ENCODE measurements at regions not wholly inside any gene's neighbourhood (a gene's known extent, or its start where the extent isn't known, plus 50 kb on each side); places are given as distances from the start of the nearest gene placed in this dataset.

GRCh38 chrX:110412971-110413726 lies 54.5 kb downstream of the RTL9 start (continued):
- TF ChIP-seq CTCF (IDR thresholded peaks at IDR 0.05 in 2 of 3, conservative IDR thresholded peaks at IDR 0.05 in 1 of 3; ENCODE audit: insufficient read depth in 2 of 3, low read depth in 1 of 3, low read length in 3 of 3): peak; percentile 84 to 89 (median 85)
- TF ChIP-seq ZNF699 (CRISPR knock-in tag; IDR thresholded peaks at IDR 0.05; ENCODE audit: insufficient replicate concordance): no peak
- no peak for TF ChIP-seq FOSL1 (tag; conservative IDR thresholded peaks at IDR 0.05)
- no peak for TF ChIP-seq SPI1 (IDR thresholded peaks at IDR 0.05; ENCODE audit: borderline replicate concordance, low read depth, low read length)
- no peak for TF ChIP-seq NCOR1 (IDR thresholded peaks at IDR 0.05)
- TF ChIP-seq BACH1 (tag; IDR thresholded peaks at IDR 0.05): no peak
- no peak for TF ChIP-seq ZNF57 (CRISPR knock-in tag; IDR thresholded peaks at IDR 0.05)
- TF ChIP-seq ZBTB7A (IDR thresholded peaks at IDR 0.05; ENCODE audit: borderline replicate concordance, control insufficient read depth, low read depth, low read length): peak; percentile 49; the same call in 1 of the 2 replicates
- TF ChIP-seq DEAF1 (CRISPR knock-in tag; IDR thresholded peaks at IDR 0.05): 0 out of 2 replicates have a peak, but pooled peaks have one; percentile 41
- TF ChIP-seq RAD21 (CRISPR knock-in tag; conservative IDR thresholded peaks at IDR 0.05 in 1 of 2, IDR thresholded peaks at IDR 0.05 in 1 of 2): peak; percentile 65 to 81
- TF ChIP-seq THRA (IDR thresholded peaks at IDR 0.05): no peak
- TF ChIP-seq SMC3 (conservative IDR thresholded peaks at IDR 0.05; ENCODE audit: insufficient read depth, low read depth, low read length): peak; percentile 75
- TF ChIP-seq KLF16 (IDR thresholded peaks at IDR 0.05): 0 out of 2 replicates have a peak, but pooled peaks have one; percentile 33
- no peak for TF ChIP-seq NFXL1 (CRISPR knock-in tag; IDR thresholded peaks at IDR 0.05)
- TF ChIP-seq MTA1 (IDR thresholded peaks at IDR 0.05; ENCODE audit: borderline replicate concordance): no peak
- TF ChIP-seq ZNF431 (CRISPR knock-in tag; IDR thresholded peaks at IDR 0.05): no peak
- TF ChIP-seq SMAD3 (CRISPR knock-in tag; conservative IDR thresholded peaks at IDR 0.05): no peak
- peak; percentile 69 for TF ChIP-seq ZNF263 (CRISPR knock-in tag; IDR thresholded peaks at IDR 0.05; ENCODE audit: borderline replicate concordance)
- TF ChIP-seq LEF1 (IDR thresholded peaks at IDR 0.05): no peak
- TF ChIP-seq TBP (optimal IDR thresholded peaks at IDR 0.05; ENCODE audit: low read depth, low read length): no peak
- TF ChIP-seq PKNOX1 (IDR thresholded peaks at IDR 0.05): 0 out of 2 replicates have a peak, but pooled peaks have one; percentile 7
- no peak for TF ChIP-seq ZNF23 (CRISPR knock-in tag; IDR thresholded peaks at IDR 0.05)
- no peak for TF ChIP-seq SETDB1 (IDR thresholded peaks at IDR 0.05; ENCODE audit: low read length)
- TF ChIP-seq SMARCC2 (IDR thresholded peaks at IDR 0.05; ENCODE audit: low read depth): no peak
